ENCODE measurements at regions not wholly inside any gene's neighbourhood (a gene's known extent, or its start where the extent isn't known, plus 50 kb on each side); places are given as distances from the start of the nearest gene placed in this dataset.

DNA sequence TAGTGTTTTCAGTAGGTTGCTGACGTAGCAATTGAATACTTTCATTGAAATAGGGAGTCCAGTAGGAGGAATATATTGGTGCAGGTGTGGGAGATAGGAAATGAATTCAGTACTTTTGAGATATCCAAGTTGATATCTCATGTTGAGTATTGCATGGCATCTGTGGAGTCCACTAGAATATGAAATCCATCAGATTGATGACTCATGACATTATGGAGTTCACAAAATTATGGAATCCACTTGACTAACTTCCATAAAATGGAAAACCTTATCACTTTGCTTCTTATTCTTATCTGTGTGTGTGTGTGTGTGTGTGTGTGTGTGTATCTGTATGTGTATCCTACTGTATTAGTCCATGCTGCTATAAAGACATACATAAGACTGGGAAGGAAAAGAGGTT is 513.5 kb upstream of the ZEB2 start:
- Histone ChIP-seq H3K27ac (ENCODE audit: low read depth in 1 of 2, low read length in 2 of 2) (no peak overlapping the region), H3K27me3 (ENCODE audit: control insufficient read depth in 1 of 2, insufficient read depth in 2 of 2, low read length in 2 of 2) (no peaks in the 10 kb centered on the region), H3K9me3 (ENCODE audit: control insufficient read depth in 1 of 2, insufficient read depth in 1 of 2, low read length in 2 of 2) (no peaks in the 10 kb centered on the region), H3K36me3 (ENCODE audit: insufficient read depth, low read length) (no peaks in the 10 kb centered on the region), H3K4me3 (ENCODE audit: low read length) (no peak overlapping the region), H3K4me1 (ENCODE audit: insufficient read depth, low read length) (no peaks in the 10 kb centered on the region)
- no peak for ATAC-seq (ENCODE audit: poor library complexity)
- Mint-ChIP-seq H3K36me3 (ENCODE audit: low read depth) (no peaks in the 10 kb centered on the region), H3K9me3 (no peaks in the 10 kb centered on the region), H3K27me3 (no peaks in the 10 kb centered on the region), H3K4me1 (ENCODE audit: low read depth) (no peaks in the 10 kb centered on the region), H3K27ac (no peak overlapping the region), H3K4me3 (no peak overlapping the region)
- intact Hi-C loops (cut with DNase I, micrococcal nuclease), result no loop called here
- DNase-seq, result no peak
- TF ChIP-seq, protein P1, sequence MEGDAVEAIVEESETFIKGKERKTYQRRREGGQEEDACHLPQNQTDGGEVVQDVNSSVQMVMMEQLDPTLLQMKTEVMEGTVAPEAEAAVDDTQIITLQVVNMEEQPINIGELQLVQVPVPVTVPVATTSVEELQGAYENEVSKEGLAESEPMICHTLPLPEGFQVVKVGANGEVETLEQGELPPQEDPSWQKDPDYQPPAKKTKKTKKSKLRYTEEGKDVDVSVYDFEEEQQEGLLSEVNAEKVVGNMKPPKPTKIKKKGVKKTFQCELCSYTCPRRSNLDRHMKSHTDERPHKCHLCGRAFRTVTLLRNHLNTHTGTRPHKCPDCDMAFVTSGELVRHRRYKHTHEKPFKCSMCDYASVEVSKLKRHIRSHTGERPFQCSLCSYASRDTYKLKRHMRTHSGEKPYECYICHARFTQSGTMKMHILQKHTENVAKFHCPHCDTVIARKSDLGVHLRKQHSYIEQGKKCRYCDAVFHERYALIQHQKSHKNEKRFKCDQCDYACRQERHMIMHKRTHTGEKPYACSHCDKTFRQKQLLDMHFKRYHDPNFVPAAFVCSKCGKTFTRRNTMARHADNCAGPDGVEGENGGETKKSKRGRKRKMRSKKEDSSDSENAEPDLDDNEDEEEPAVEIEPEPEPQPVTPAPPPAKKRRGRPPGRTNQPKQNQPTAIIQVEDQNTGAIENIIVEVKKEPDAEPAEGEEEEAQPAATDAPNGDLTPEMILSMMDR (IDR thresholded peaks at IDR 0.05), result no peak
- ChIA-PET CTCF (no interaction called here), POLR2A (no interaction called here)

DNA sequence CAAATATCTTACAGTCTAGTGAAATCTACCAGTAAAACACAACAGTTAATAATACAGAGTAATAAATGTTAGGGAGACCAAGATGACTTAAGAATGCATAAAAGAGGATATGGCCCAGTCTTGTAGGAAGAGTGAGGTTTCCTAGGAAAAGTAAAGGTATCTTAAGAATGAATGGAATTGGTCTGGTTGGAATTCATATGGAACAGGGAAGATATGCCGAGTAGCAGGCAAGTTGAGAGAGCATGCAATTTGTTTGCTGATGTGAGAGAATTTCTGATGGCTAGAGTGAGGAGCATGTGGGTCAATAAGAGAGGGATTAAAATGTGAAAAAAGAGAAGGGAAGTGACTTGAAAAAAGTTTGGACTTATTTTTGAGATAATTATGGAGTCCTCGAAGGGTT is 512.9 kb upstream of the ZEB2 start:
- H3K4me3 Mint-ChIP-seq, result no peak overlapping the region
- no peaks in the 10 kb centered on the region for H3K27me3 Mint-ChIP-seq
- H3K27me3 ChIP-seq (ENCODE audit: control insufficient read depth in 1 of 2, insufficient read depth in 2 of 2, low read length in 2 of 2), result no peaks in the 10 kb centered on the region
- no peaks in the 10 kb centered on the region for H3K9me3 ChIP-seq (ENCODE audit: control insufficient read depth in 1 of 2, insufficient read depth in 1 of 2, low read length in 2 of 2)
- H3K4me1 ChIP-seq (ENCODE audit: insufficient read depth, low read length), result no peaks in the 10 kb centered on the region
- H3K27ac Mint-ChIP-seq, result no peak overlapping the region
- ChIA-PET CTCF (no interaction called here), POLR2A (no interaction called here)
- no peak overlapping the region for H3K27ac ChIP-seq (ENCODE audit: low read depth in 1 of 2, low read length in 2 of 2)
- ATAC-seq (ENCODE audit: poor library complexity) (no peak), DNase-seq (no peak)
- TF ChIP-seq, protein P1 (IDR thresholded peaks at IDR 0.05), result no peak
- no peaks in the 10 kb centered on the region for H3K9me3 Mint-ChIP-seq
- H3K4me1 Mint-ChIP-seq (ENCODE audit: low read depth), result no peaks in the 10 kb centered on the region
- intact Hi-C loops (cut with DNase I, micrococcal nuclease), result no loop called here
- H3K4me3 ChIP-seq (ENCODE audit: low read length), result no peak overlapping the region
- H3K36me3 ChIP-seq (ENCODE audit: insufficient read depth, low read length), result no peaks in the 10 kb centered on the region
- H3K36me3 Mint-ChIP-seq (ENCODE audit: low read depth), result no peaks in the 10 kb centered on the region

DNA sequence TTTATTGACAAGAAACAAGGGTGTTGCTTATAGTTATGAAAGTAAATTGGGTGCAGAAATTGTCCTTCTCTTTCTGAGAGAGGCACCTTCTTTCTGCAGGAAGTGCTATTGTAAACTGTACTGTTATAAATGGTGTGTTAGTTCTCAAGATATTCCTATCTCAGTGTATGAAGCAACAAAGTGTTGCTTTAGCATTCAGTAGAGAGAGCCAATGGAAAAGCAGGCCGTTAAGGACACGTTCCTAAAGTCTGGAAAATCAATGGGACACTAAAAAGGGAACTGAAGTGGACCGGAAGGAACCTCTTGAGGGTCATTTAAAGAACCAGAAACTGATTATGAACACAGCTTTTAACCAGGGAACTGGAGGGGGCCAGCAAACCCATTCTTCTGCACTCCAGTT is 510.0 kb upstream of the ZEB2 start:
- DNase-seq, result no peak
- no peak overlapping the region for H3K4me3 Mint-ChIP-seq
- no peak overlapping the region for H3K27ac Mint-ChIP-seq
- no peaks in the 10 kb centered on the region for H3K4me1 Mint-ChIP-seq (ENCODE audit: low read depth)
- H3K27me3 Mint-ChIP-seq, result no peaks in the 10 kb centered on the region
- Histone ChIP-seq H3K27me3 (ENCODE audit: control insufficient read depth in 1 of 2, insufficient read depth in 2 of 2, low read length in 2 of 2) (no peaks in the 10 kb centered on the region), H3K36me3 (ENCODE audit: insufficient read depth, low read length) (no peaks in the 10 kb centered on the region), H3K4me3 (ENCODE audit: low read length) (no peak overlapping the region), H3K9me3 (ENCODE audit: control insufficient read depth in 1 of 2, insufficient read depth in 1 of 2, low read length in 2 of 2) (no peaks in the 10 kb centered on the region), H3K27ac (ENCODE audit: low read depth in 1 of 2, low read length in 2 of 2) (no peak overlapping the region), H3K4me1 (ENCODE audit: insufficient read depth, low read length) (no peaks in the 10 kb centered on the region)
- ATAC-seq (ENCODE audit: poor library complexity), result no peak
- intact Hi-C loops (cut with DNase I, micrococcal nuclease), result no loop called here
- TF ChIP-seq, protein P1 (IDR thresholded peaks at IDR 0.05), result no peak
- no peaks in the 10 kb centered on the region for H3K36me3 Mint-ChIP-seq (ENCODE audit: low read depth)
- ChIA-PET POLR2A (no interaction called here), CTCF (no interaction called here)
- H3K9me3 Mint-ChIP-seq, result no peaks in the 10 kb centered on the region
